ENCODE measurements at regions not wholly inside any gene's neighbourhood (a gene's known extent, or its start where the extent isn't known, plus 50 kb on each side); places are given as distances from the start of the nearest gene placed in this dataset.

DNA sequence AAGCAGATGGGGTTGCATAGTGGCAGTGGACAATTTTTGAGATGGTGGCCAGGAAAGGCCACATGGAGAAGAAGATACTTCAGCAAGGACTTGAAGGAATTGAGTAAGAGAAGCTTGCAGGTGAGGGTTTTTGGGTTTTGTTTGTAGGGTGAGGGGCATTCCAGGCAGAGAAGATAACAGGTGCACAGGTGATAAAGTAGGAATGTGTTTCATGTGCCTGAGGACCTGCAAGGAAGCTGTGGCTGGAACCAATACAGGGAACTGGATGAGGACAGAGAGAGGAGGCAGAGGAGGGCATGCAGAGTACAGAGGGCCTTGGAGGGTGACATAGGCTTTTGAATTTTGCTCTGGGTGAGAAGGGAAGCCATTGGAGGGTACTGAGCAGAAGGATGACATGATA is 314.5 kb downstream of the KLF12 start:
- Mint-ChIP-seq H3K36me3 (no peaks in the 10 kb centered on the region), H3K4me1 (peaks cover 7% of the 10 kb centered on the region), H3K27me3 (ENCODE audit: low read depth) (no peaks in the 10 kb centered on the region), H3K4me3 (no peak overlapping the region), H3K9me3 (peaks cover 12% of the 10 kb centered on the region), H3K27ac (no peak overlapping the region)
- ChIA-PET CTCF (no interaction called here), POLR2A (no interaction called here)
- TF ChIP-seq OVOL2 (CRISPR knock-in tag; IDR thresholded peaks at IDR 0.05; ENCODE audit: borderline replicate concordance) = no peak
- no peak for TF ChIP-seq ZNF232 (CRISPR knock-in tag; IDR thresholded peaks at IDR 0.05)
- no peak for TF ChIP-seq IRF1 (CRISPR knock-in tag; IDR thresholded peaks at IDR 0.05)
- TF ChIP-seq, protein P1, sequence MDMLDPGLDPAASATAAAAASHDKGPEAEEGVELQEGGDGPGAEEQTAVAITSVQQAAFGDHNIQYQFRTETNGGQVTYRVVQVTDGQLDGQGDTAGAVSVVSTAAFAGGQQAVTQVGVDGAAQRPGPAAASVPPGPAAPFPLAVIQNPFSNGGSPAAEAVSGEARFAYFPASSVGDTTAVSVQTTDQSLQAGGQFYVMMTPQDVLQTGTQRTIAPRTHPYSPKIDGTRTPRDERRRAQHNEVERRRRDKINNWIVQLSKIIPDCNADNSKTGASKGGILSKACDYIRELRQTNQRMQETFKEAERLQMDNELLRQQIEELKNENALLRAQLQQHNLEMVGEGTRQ (CRISPR knock-in tag; IDR thresholded peaks at IDR 0.05) = no peak
- TF ChIP-seq GTF2I (CRISPR knock-in tag; conservative IDR thresholded peaks at IDR 0.05) = no peak
- no peak for TF ChIP-seq RELA (CRISPR knock-in tag; IDR thresholded peaks at IDR 0.05; ENCODE audit: borderline replicate concordance)
- TF ChIP-seq CREB1 (CRISPR knock-in tag; IDR thresholded peaks at IDR 0.05) = no peak
- no peak for TF ChIP-seq TCF7 (CRISPR knock-in tag; IDR thresholded peaks at IDR 0.05; ENCODE audit: low read depth)
- DNase-seq (ENCODE audit: low spot score) = no peak
- ATAC-seq = no peak

DNA sequence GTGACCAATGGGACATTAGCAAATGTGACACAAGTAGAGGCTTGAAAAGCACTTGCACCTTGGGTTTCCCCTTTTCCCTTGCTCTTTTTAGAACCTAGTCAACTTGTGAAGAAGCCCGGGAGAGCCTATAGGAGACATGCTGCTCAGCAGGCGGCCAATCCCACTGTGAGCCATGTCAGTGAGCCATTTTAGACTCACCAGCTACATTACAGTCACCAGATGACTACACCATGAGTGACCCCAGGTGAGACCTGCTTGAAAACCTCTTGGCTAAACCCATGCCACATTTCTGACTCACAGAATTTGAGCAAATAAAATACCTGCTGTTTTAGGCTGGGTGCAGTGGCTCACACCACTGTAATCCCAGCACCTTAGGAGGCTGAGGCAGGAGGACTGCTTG is 317.5 kb downstream of the KLF12 start:
- H3K36me3 Mint-ChIP-seq = no peaks in the 10 kb centered on the region
- H3K27me3 Mint-ChIP-seq (ENCODE audit: low read depth) = no peaks in the 10 kb centered on the region
- DNase-seq (ENCODE audit: low spot score) (no peak), ATAC-seq (no peak)
- H3K27ac Mint-ChIP-seq = no peak overlapping the region
- peaks cover 12% of the 10 kb centered on the region for H3K9me3 Mint-ChIP-seq
- POLR2A ChIA-PET = no interaction called here
- peaks cover 7% of the 10 kb centered on the region for H3K4me1 Mint-ChIP-seq
- CTCF ChIA-PET = no interaction called here
- no peak overlapping the region for H3K4me3 Mint-ChIP-seq
- TF ChIP-seq RORB (CRISPR knock-in tag; IDR thresholded peaks at IDR 0.05) (no peak), ZNF671 (CRISPR knock-in tag; IDR thresholded peaks at IDR 0.05) (no peak), FOXP1 (CRISPR knock-in tag; IDR thresholded peaks at IDR 0.05; ENCODE audit: borderline replicate concordance) (no peak), SP1 (CRISPR knock-in tag; conservative IDR thresholded peaks at IDR 0.05) (no peak), ZBTB21 (CRISPR knock-in tag; IDR thresholded peaks at IDR 0.05; ENCODE audit: borderline replicate concordance) (no peak), ATF2 (CRISPR knock-in tag; IDR thresholded peaks at IDR 0.05; ENCODE audit: borderline replicate concordance, low read depth) (no peak), IRF1 (CRISPR knock-in tag; IDR thresholded peaks at IDR 0.05) (no peak), ELF4 (CRISPR knock-in tag; IDR thresholded peaks at IDR 0.05; ENCODE audit: low read depth) (no peak), CBFB (CRISPR knock-in tag; IDR thresholded peaks at IDR 0.05; ENCODE audit: low read depth) (no peak), CDX4 (CRISPR knock-in tag; IDR thresholded peaks at IDR 0.05; ENCODE audit: borderline replicate concordance) (no peak), NFE2L1 (CRISPR knock-in tag; IDR thresholded peaks at IDR 0.05) (no peak), MYBL2 (CRISPR knock-in tag; IDR thresholded peaks at IDR 0.05) (no peak), ZBTB43 (CRISPR knock-in tag; IDR thresholded peaks at IDR 0.05) (no peak), SMAD3 (CRISPR knock-in tag; IDR thresholded peaks at IDR 0.05; ENCODE audit: borderline replicate concordance) (no peak), CREM (CRISPR knock-in tag; IDR thresholded peaks at IDR 0.05) (no peak)
- TF ChIP-seq, protein P2, sequence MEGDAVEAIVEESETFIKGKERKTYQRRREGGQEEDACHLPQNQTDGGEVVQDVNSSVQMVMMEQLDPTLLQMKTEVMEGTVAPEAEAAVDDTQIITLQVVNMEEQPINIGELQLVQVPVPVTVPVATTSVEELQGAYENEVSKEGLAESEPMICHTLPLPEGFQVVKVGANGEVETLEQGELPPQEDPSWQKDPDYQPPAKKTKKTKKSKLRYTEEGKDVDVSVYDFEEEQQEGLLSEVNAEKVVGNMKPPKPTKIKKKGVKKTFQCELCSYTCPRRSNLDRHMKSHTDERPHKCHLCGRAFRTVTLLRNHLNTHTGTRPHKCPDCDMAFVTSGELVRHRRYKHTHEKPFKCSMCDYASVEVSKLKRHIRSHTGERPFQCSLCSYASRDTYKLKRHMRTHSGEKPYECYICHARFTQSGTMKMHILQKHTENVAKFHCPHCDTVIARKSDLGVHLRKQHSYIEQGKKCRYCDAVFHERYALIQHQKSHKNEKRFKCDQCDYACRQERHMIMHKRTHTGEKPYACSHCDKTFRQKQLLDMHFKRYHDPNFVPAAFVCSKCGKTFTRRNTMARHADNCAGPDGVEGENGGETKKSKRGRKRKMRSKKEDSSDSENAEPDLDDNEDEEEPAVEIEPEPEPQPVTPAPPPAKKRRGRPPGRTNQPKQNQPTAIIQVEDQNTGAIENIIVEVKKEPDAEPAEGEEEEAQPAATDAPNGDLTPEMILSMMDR (IDR thresholded peaks at IDR 0.05) = no peak
- TF ChIP-seq, protein P3, sequence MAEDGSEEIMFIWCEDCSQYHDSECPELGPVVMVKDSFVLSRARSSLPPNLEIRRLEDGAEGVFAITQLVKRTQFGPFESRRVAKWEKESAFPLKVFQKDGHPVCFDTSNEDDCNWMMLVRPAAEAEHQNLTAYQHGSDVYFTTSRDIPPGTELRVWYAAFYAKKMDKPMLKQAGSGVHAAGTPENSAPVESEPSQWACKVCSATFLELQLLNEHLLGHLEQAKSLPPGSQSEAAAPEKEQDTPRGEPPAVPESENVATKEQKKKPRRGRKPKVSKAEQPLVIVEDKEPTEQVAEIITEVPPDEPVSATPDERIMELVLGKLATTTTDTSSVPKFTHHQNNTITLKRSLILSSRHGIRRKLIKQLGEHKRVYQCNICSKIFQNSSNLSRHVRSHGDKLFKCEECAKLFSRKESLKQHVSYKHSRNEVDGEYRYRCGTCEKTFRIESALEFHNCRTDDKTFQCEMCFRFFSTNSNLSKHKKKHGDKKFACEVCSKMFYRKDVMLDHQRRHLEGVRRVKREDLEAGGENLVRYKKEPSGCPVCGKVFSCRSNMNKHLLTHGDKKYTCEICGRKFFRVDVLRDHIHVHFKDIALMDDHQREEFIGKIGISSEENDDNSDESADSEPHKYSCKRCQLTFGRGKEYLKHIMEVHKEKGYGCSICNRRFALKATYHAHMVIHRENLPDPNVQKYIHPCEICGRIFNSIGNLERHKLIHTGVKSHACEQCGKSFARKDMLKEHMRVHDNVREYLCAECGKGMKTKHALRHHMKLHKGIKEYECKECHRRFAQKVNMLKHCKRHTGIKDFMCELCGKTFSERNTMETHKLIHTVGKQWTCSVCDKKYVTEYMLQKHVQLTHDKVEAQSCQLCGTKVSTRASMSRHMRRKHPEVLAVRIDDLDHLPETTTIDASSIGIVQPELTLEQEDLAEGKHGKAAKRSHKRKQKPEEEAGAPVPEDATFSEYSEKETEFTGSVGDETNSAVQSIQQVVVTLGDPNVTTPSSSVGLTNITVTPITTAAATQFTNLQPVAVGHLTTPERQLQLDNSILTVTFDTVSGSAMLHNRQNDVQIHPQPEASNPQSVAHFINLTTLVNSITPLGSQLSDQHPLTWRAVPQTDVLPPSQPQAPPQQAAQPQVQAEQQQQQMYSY (CRISPR knock-in tag; IDR thresholded peaks at IDR 0.05) = no peak

Measured in WTC11 (cell line).